Smooth muscle cell (in vitro differentiated cells): ENCODE measurements at regions not wholly inside any gene's neighbourhood (a gene's known extent, or its start where the extent isn't known, plus 50 kb on each side); places are given as distances from the start of the nearest gene placed in this dataset.

Experiments
- DNase-seq: peaks from one replicate; lab custom pipeline; 2025; ENCODE audit not compliant: unreplicated experiment; lab: John Stamatoyannopoulos, UW
- H2AFZ ChIP-seq: fragments of 200-600 bp; sonication (generic); 2 replicates; pipeline ENCODE4 v1.6.0; 2016; ENCODE audit warnings: antibody characterized with exemption, low read depth, mild to moderate bottlenecking
- H3F3A ChIP-seq: fragments of 200-600 bp; sonication (generic); 2 replicates; pipeline ENCODE4 v1.6.0; 2017; ENCODE audit warnings: antibody characterized with exemption, low read depth
- H3K27ac ChIP-seq: fragments of 200-600 bp; sonication (generic); 2 replicates; pipeline ENCODE4 v1.5.1; 2016; ENCODE audit warnings: low read depth, mild to moderate bottlenecking
- H3K27me3 ChIP-seq: fragments of 200-600 bp; sonication (generic); 2 replicates; pipeline ENCODE4 v1.6.1; 2016; ENCODE audit warnings: low read depth, mild to moderate bottlenecking
- H3K36me3 ChIP-seq: fragments of 200-600 bp; sonication (generic); 2 replicates; pipeline ENCODE4 v1.5.1; 2016; ENCODE audit warnings: low read depth
- H3K4me1 ChIP-seq: fragments of 200-600 bp; sonication (generic); 2 replicates; pipeline ENCODE4 v1.5.1; 2016; ENCODE audit warnings: low read depth
- H3K4me2 ChIP-seq: fragments of 200-600 bp; sonication (generic); 2 replicates; pipeline ENCODE4 v1.6.0; 2016; ENCODE audit warnings: mild to moderate bottlenecking
- H3K4me3 ChIP-seq: fragments of 200-600 bp; sonication (generic); 2 replicates; pipeline ENCODE4 v1.5.1; 2016; ENCODE audit warnings: mild to moderate bottlenecking
- H3K79me2 ChIP-seq: fragments of 200-600 bp; sonication (generic); 2 replicates; pipeline ENCODE4 v1.6.0; 2016; ENCODE audit warnings: low read depth, mild to moderate bottlenecking
- H3K9ac ChIP-seq: fragments of 200-600 bp; sonication (generic); 2 replicates; pipeline ENCODE4 v1.6.0; 2016; ENCODE audit warnings: low read depth
- H3K9me3 ChIP-seq: fragments of 200-600 bp; sonication (generic); replicated peaks from 2 replicates; pipeline ENCODE4 v1.5.1; 2016; ENCODE audit warnings: low read depth
- H4K20me1 ChIP-seq: fragments of 200-600 bp; sonication (generic); 2 replicates; pipeline ENCODE4 v1.6.0; 2016; ENCODE audit warnings: low read depth
- WGBS: methylation state at CpG from one replicate; pipeline ENCODE4 v1.1.7; 2016; ENCODE audit warnings: low lambda C conversion rate; 5-methylcytosine and 5-hydroxymethylcytosine counted together
- TF ChIP-seq, protein P1 (sequence below): fragments of 200-600 bp; sonication (generic); IDR thresholded peaks from 2 replicates; pipeline ENCODE4 v1.5.1; 2017; ENCODE audit warnings: borderline replicate concordance, mild to moderate bottlenecking, antibody characterized with exemption; ENCODE audit not compliant: insufficient read depth, poor library complexity, severe bottlenecking

DNA sequence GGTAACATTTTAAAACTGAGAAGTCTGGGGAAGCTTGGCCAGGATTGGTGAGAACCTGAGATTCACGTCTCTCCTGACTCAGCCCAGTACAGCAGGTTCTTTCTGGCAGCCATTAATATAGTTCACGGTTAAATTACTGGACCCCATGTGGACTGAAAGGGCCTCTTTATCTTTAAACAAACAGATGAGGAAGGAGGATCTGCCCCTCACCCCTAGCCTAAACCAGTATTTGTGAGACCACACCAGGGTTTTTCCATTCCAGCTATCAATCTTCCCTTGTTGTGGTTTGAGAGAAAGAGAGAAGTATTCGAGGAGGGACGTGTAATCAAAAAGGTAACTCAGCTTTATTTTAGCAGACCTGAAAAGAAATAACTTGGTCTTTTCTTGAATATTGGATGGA is 137.1 kb downstream of the PROX1 start:
- H3K4me2 ChIP-seq, result peak overlapping the region; percentile 30
- peaks cover 17% of the 10 kb centered on the region for H3F3A ChIP-seq
- 42% methylated on average over 4 of the region's 4 CpGs for WGBS
- H3K9me3 ChIP-seq, result no peaks in the 10 kb centered on the region
- peak overlapping the region; percentile 61 for H2AFZ ChIP-seq
- H3K27ac ChIP-seq, result no peak overlapping the region
- H3K36me3 ChIP-seq, result no peaks in the 10 kb centered on the region
- no peaks in the 10 kb centered on the region for H3K79me2 ChIP-seq
- no peak overlapping the region for H3K9ac ChIP-seq
- TF ChIP-seq, protein P1, sequence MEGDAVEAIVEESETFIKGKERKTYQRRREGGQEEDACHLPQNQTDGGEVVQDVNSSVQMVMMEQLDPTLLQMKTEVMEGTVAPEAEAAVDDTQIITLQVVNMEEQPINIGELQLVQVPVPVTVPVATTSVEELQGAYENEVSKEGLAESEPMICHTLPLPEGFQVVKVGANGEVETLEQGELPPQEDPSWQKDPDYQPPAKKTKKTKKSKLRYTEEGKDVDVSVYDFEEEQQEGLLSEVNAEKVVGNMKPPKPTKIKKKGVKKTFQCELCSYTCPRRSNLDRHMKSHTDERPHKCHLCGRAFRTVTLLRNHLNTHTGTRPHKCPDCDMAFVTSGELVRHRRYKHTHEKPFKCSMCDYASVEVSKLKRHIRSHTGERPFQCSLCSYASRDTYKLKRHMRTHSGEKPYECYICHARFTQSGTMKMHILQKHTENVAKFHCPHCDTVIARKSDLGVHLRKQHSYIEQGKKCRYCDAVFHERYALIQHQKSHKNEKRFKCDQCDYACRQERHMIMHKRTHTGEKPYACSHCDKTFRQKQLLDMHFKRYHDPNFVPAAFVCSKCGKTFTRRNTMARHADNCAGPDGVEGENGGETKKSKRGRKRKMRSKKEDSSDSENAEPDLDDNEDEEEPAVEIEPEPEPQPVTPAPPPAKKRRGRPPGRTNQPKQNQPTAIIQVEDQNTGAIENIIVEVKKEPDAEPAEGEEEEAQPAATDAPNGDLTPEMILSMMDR, result no peak
- no peaks in the 10 kb centered on the region for H4K20me1 ChIP-seq
- H3K4me3 ChIP-seq, result no peak overlapping the region
- no peak for DNase-seq
- no peaks in the 10 kb centered on the region for H3K27me3 ChIP-seq
- H3K4me1 ChIP-seq, result peaks cover 7% of the 10 kb centered on the region

DNA sequence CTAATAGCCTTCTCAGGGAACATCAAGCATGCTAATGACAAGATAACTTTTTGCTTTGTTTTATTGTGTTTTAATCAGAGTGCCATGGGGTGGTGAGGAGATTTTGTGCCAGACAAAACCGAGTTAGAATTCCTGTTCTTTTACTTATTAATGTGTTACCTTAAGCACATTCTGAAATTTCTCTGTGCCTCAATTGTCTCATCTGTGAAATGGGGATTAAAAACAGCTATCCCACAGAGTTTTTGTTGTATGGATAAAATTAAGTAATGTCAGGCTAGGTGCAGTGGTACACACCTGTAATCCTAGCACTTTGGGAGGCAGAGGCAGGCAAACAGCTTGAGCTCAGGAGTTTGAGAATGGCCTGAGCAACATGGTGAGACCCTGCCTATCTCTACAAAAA is 138.0 kb downstream of the PROX1 start:
- no peak overlapping the region for H3K9ac ChIP-seq
- no peak overlapping the region for H2AFZ ChIP-seq
- WGBS, result 90% methylated on average over 1 of the region's 1 CpG
- no peaks in the 10 kb centered on the region for H3K9me3 ChIP-seq
- peaks cover 17% of the 10 kb centered on the region for H3F3A ChIP-seq
- no peaks in the 10 kb centered on the region for H3K27me3 ChIP-seq
- H3K79me2 ChIP-seq, result no peaks in the 10 kb centered on the region
- H3K4me1 ChIP-seq, result peaks cover 7% of the 10 kb centered on the region
- H3K36me3 ChIP-seq, result no peaks in the 10 kb centered on the region
- DNase-seq, result no peak
- TF ChIP-seq, protein P1, result no peak
- H3K4me3 ChIP-seq, result no peak overlapping the region
- no peaks in the 10 kb centered on the region for H4K20me1 ChIP-seq
- H3K27ac ChIP-seq, result no peak overlapping the region
- H3K4me2 ChIP-seq, result no peak overlapping the region

DNA sequence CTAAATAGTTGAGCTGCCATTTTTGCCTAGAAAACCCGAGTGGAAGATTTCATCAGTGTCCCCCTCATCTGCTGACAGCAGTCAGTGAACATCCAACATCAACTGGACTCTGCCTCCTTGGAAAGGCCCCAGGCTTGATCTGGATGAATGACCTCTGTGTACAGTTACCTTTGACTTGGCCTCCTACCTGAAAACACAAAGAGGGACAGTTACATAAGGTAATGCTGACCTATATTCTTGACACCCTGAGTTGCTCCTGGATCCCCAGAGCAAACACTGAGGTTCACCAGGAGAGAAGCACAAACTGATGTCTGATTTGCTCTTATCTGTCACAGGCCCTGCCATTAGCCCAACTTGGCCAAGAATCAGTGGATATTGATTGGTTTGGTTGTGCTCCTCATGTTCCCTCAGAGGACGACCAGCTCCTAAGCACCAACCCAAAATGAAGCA is 138.9 kb downstream of the PROX1 start:
- TF ChIP-seq, protein P1, result no peak

DNA sequence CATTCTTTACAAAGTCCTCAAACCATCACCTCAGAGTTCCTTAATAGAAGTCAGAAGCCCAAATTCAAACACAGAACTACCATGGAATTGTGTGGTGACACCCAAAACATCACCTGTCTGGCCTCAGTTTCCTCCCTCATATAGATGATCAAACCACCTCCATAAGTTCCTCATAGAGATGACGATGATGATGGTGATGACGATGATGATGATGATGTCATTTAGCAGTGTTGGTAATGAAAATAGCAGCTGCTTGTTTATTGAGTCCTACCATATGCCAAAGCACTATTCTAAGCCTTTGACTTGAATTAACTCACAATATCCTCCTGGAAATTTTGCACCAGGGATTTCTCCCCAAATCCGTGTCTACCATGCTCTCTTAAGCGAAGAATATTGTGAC is 139.9 kb downstream of the PROX1 start:
- Histone ChIP-seq H3K9me3 (no peaks in the 10 kb centered on the region), H3F3A (peaks cover 8% of the 10 kb centered on the region), H3K79me2 (no peaks in the 10 kb centered on the region), H3K27me3 (no peaks in the 10 kb centered on the region), H2AFZ (no peak overlapping the region), H3K9ac (no peak overlapping the region), H3K4me3 (no peak overlapping the region), H3K27ac (no peak overlapping the region), H3K36me3 (no peaks in the 10 kb centered on the region), H3K4me1 (peaks cover 7% of the 10 kb centered on the region), H4K20me1 (no peaks in the 10 kb centered on the region), H3K4me2 (no peak overlapping the region)
- WGBS, result 99% methylated on average over 4 of the region's 4 CpGs
- TF ChIP-seq, protein P1, result no peak
- DNase-seq, result no peak

More for the DNA sequence above, 138.9 kb downstream of the PROX1 start:
- H3K4me3 ChIP-seq, result no peak overlapping the region
- WGBS, result 93% methylated on average over 2 of the region's 2 CpGs
- no peaks in the 10 kb centered on the region for H3K36me3 ChIP-seq
- H4K20me1 ChIP-seq, result no peaks in the 10 kb centered on the region
- peaks cover 7% of the 10 kb centered on the region for H3K4me1 ChIP-seq
- H3K9me3 ChIP-seq, result no peaks in the 10 kb centered on the region
- no peaks in the 10 kb centered on the region for H3K79me2 ChIP-seq
- no peak overlapping the region for H2AFZ ChIP-seq
- peaks cover 17% of the 10 kb centered on the region for H3F3A ChIP-seq
- no peaks in the 10 kb centered on the region for H3K27me3 ChIP-seq
- DNase-seq, result no peak
- no peak overlapping the region for H3K9ac ChIP-seq
- no peak overlapping the region for H3K4me2 ChIP-seq
- no peak overlapping the region for H3K27ac ChIP-seq
